Fibroblast of lung (primary cell): ENCODE measurements at regions not wholly inside any gene's neighbourhood (a gene's known extent, or its start where the extent isn't known, plus 50 kb on each side); places are given as distances from the start of the nearest gene placed in this dataset.

Experiments used
- DNase-seq, 2 donors: peaks; one replicate each; pipeline versions ENCODE4 v3.0.0 to v3.0.0-alpha.2; 2010; ENCODE audit warnings: low read depth in 2 of 2
- H2AFZ ChIP-seq: 2 replicates; pipeline ENCODE4 v1.5.1; 2012; ENCODE audit warnings: low read length, control low read depth, inconsistent platforms
- H3K27ac ChIP-seq: 2 replicates; pipeline ENCODE4 v1.5.1; 2011; ENCODE audit warnings: low read length, control low read depth; ENCODE audit not compliant: insufficient read depth
- H3K27me3 ChIP-seq: 2 replicates; pipeline ENCODE4 v1.5.1; 2011; ENCODE audit warnings: mild to moderate bottlenecking, low read length; ENCODE audit not compliant: control insufficient read depth, insufficient read depth
- H3K36me3 ChIP-seq: 2 replicates; pipeline ENCODE4 v1.5.1; 2011; ENCODE audit warnings: low read length; ENCODE audit not compliant: control insufficient read depth, insufficient read depth
- H3K4me1 ChIP-seq: 2 replicates; pipeline ENCODE4 v1.5.1; 2011; ENCODE audit warnings: low read length; ENCODE audit not compliant: control insufficient read depth, insufficient read depth; ENCODE audit errors: extremely low read depth
- H3K4me2 ChIP-seq: 2 replicates; pipeline ENCODE4 v1.5.1; 2011; ENCODE audit warnings: low read length, control low read depth; ENCODE audit not compliant: insufficient read depth; ENCODE audit errors: extremely low read depth
- H3K4me3 ChIP-seq, 4 experiments: fragments of 200-600 bp in 1 of 4; sonication (generic) in 1 of 4; replicated peaks in 1 of 4; 2 replicates each; pipeline ENCODE4 v1.5.1; 2011 to 2016; ENCODE audit warnings: low read length in 4 of 4, low read depth in 3 of 4, mild to moderate bottlenecking in 3 of 4, control low read depth in 2 of 4, inconsistent platforms in 1 of 4, mixed read lengths in 1 of 4; ENCODE audit not compliant: insufficient read depth in 1 of 4; ENCODE audit errors: control extremely low read depth in 1 of 4
- H3K79me2 ChIP-seq: 2 replicates; pipeline ENCODE4 v1.5.1; 2012; ENCODE audit warnings: mild to moderate bottlenecking, low read length, inconsistent platforms; ENCODE audit not compliant: control insufficient read depth, insufficient read depth
- H3K9ac ChIP-seq: 2 replicates; pipeline ENCODE4 v1.5.1; 2011; ENCODE audit warnings: mild to moderate bottlenecking, low read length, control low read depth; ENCODE audit not compliant: insufficient read depth
- H3K9me3 ChIP-seq: 2 replicates; pipeline ENCODE4 v1.5.1; 2012; ENCODE audit warnings: low read depth, low read length; ENCODE audit not compliant: control insufficient read depth, insufficient read depth
- H4K20me1 ChIP-seq: 2 replicates; pipeline ENCODE4 v1.5.1; 2011; ENCODE audit warnings: low read length; ENCODE audit not compliant: control insufficient read depth, insufficient read depth; ENCODE audit errors: extremely low read depth
- CTCF ChIP-seq, 2 donors: IDR thresholded peaks in 1 of 2; conservative IDR thresholded peaks in 1 of 2; 1 replicate in 1 of 2; 2 replicates in 1 of 2; pipeline ENCODE4 v1.5.1; 2011 to 2012; ENCODE audit warnings: low read length in 2 of 2, control low read depth in 1 of 2, inconsistent platforms in 1 of 2, low read depth in 1 of 2, mild to moderate bottlenecking in 1 of 2
- EZH2 ChIP-seq: IDR thresholded peaks from 2 replicates; pipeline ENCODE4 v1.5.1; 2012; ENCODE audit warnings: low read length, control low read depth, mild to moderate bottlenecking; ENCODE audit errors: missing control alignments

- DNase-seq = no peak
These were observed 334.9 kb downstream of the CYP26B1 start for GRCh38 chr2:71812736-71813135.

GRCh38 chr2:71811726-71812125 is 335.9 kb downstream of the CYP26B1 start:
- H3K27ac ChIP-seq = no peak overlapping the region
- H3K9ac ChIP-seq = no peak overlapping the region
- no peaks in the 10 kb centered on the region for H3K9me3 ChIP-seq
- no peak overlapping the region for H3K4me3 ChIP-seq
- DNase-seq = no peak
- no peaks in the 10 kb centered on the region for H3K36me3 ChIP-seq
- no peak overlapping the region for H3K4me2 ChIP-seq
- H3K79me2 ChIP-seq = no peaks in the 10 kb centered on the region
- no peak for TF ChIP-seq CTCF (conservative IDR thresholded peaks at IDR 0.05 in 1 of 2, IDR thresholded peaks at IDR 0.05 in 1 of 2; ENCODE audit: low read depth in 1 of 2, low read length in 2 of 2)
- TF ChIP-seq EZH2 = no peak
- no peak overlapping the region for H2AFZ ChIP-seq
- H3K4me1 ChIP-seq = no peaks in the 10 kb centered on the region
- H3K27me3 ChIP-seq = peaks cover 22% of the 10 kb centered on the region
- no peaks in the 10 kb centered on the region for H4K20me1 ChIP-seq

More at GRCh38 chr2:71812736-71813135, 334.9 kb downstream of the CYP26B1 start:
- Histone ChIP-seq H3K27me3 (peaks cover 18% of the 10 kb centered on the region), H3K36me3 (no peaks in the 10 kb centered on the region), H3K9me3 (no peaks in the 10 kb centered on the region), H2AFZ (no peak overlapping the region), H3K9ac (no peak overlapping the region), H3K79me2 (no peaks in the 10 kb centered on the region), H3K4me2 (no peak overlapping the region), H3K4me1 (no peaks in the 10 kb centered on the region), H4K20me1 (no peaks in the 10 kb centered on the region), H3K27ac (no peak overlapping the region), H3K4me3 (no peak overlapping the region)
- TF ChIP-seq EZH2 (no peak), CTCF (conservative IDR thresholded peaks at IDR 0.05 in 1 of 2, IDR thresholded peaks at IDR 0.05 in 1 of 2; ENCODE audit: low read depth in 1 of 2, low read length in 2 of 2) (no peak)

- no peak for DNase-seq
- no peak overlapping the region for H3K4me2 ChIP-seq
- H3K9ac ChIP-seq = no peak overlapping the region
- H3K79me2 ChIP-seq = no peaks in the 10 kb centered on the region
- H4K20me1 ChIP-seq = no peaks in the 10 kb centered on the region
- peaks cover 25% of the 10 kb centered on the region for H3K27me3 ChIP-seq
- H2AFZ ChIP-seq = no peak overlapping the region
- H3K27ac ChIP-seq = no peak overlapping the region
- no peak overlapping the region for H3K4me3 ChIP-seq
- H3K4me1 ChIP-seq = no peaks in the 10 kb centered on the region
- TF ChIP-seq EZH2 (no peak), CTCF (conservative IDR thresholded peaks at IDR 0.05 in 1 of 2, IDR thresholded peaks at IDR 0.05 in 1 of 2; ENCODE audit: low read depth in 1 of 2, low read length in 2 of 2) (no peak)
- H3K36me3 ChIP-seq = no peaks in the 10 kb centered on the region
- H3K9me3 ChIP-seq = no peaks in the 10 kb centered on the region
These were observed 336.5 kb downstream of the CYP26B1 start for GRCh38 chr2:71811157-71811556.
